ENCODE measurements at regions not wholly inside any gene's neighbourhood (a gene's known extent, or its start where the extent isn't known, plus 50 kb on each side); places are given as distances from the start of the nearest gene placed in this dataset.

DNA sequence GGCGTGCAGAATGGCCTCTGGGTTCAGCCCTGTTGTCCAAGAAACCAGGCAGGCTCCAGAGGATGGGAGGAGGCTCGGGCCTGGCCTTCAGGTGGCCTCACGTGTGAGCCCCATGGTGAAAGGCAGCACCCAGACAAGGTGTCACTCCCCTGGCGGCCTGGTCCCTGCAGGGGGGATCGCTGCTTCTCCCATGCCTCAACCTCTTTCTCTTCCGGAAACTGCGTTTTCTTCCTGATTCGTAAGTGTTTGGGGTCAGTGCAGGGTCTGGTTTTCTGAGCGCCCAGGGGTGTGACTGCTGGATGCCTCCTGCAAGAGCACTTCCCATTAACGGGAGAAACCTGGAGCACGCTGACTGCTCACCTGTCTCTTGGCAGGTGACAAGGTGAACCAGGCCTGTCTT lies 70.0 kb upstream of the CIBAR2 start:
- TF ChIP-seq, protein P1, sequence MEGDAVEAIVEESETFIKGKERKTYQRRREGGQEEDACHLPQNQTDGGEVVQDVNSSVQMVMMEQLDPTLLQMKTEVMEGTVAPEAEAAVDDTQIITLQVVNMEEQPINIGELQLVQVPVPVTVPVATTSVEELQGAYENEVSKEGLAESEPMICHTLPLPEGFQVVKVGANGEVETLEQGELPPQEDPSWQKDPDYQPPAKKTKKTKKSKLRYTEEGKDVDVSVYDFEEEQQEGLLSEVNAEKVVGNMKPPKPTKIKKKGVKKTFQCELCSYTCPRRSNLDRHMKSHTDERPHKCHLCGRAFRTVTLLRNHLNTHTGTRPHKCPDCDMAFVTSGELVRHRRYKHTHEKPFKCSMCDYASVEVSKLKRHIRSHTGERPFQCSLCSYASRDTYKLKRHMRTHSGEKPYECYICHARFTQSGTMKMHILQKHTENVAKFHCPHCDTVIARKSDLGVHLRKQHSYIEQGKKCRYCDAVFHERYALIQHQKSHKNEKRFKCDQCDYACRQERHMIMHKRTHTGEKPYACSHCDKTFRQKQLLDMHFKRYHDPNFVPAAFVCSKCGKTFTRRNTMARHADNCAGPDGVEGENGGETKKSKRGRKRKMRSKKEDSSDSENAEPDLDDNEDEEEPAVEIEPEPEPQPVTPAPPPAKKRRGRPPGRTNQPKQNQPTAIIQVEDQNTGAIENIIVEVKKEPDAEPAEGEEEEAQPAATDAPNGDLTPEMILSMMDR (IDR thresholded peaks at IDR 0.05) = no peak
- no peak for TF ChIP-seq POLR2A (IDR thresholded peaks at IDR 0.05)
- TF ChIP-seq EP300 (IDR thresholded peaks at IDR 0.05; ENCODE audit: low read depth) = no peak
- no peak for TF ChIP-seq POLR2AphosphoS5 (IDR thresholded peaks at IDR 0.05)
